IMR-90 (cell line): ENCODE measurements at regions not wholly inside any gene's neighbourhood (a gene's known extent, or its start where the extent isn't known, plus 50 kb on each side); places are given as distances from the start of the nearest gene placed in this dataset.

Experiments used
- CEBPB ChIP-seq: IDR thresholded peaks from 2 replicates; pipeline ENCODE4 v1.6.1; 2012; ENCODE audit warnings: low read depth, low read length, improper control_type of control experiment
- FOS ChIP-seq: fragments of 150-350 bp; IDR thresholded peaks from 2 replicates; pipeline ENCODE4 v1.6.1; 2016; ENCODE audit warnings: low read depth, low read length
- MAFK ChIP-seq: IDR thresholded peaks from 2 replicates; pipeline ENCODE4 v1.6.1; 2012; ENCODE audit warnings: low read depth, low read length, improper control_type of control experiment
- MAZ ChIP-seq: IDR thresholded peaks from 2 replicates; pipeline ENCODE4 v1.6.1; 2012; ENCODE audit warnings: low read depth, mild to moderate bottlenecking, low read length, improper control_type of control experiment, moderate library complexity, borderline replicate concordance
- MXI1 ChIP-seq: IDR thresholded peaks from 2 replicates; pipeline ENCODE4 v1.6.1; 2012; ENCODE audit warnings: low read depth, mild to moderate bottlenecking, low read length, moderate library complexity, borderline replicate concordance
- NFE2L2 ChIP-seq: fragments of 150-350 bp; IDR thresholded peaks from 2 replicates; pipeline ENCODE4 v1.6.1; 2016; ENCODE audit warnings: low read depth, mild to moderate bottlenecking, low read length
- POLR2A ChIP-seq: IDR thresholded peaks from 2 replicates; pipeline ENCODE4 v1.6.1; 2012; ENCODE audit warnings: mild to moderate bottlenecking, low read depth, low read length
- RAD21 ChIP-seq: IDR thresholded peaks from 2 replicates; pipeline ENCODE4 v1.6.1; 2012; ENCODE audit warnings: low read length, improper control_type of control experiment
- RCOR1 ChIP-seq: IDR thresholded peaks from 2 replicates; pipeline ENCODE4 v1.6.1; 2012; ENCODE audit warnings: mild to moderate bottlenecking, low read length, improper control_type of control experiment; ENCODE audit not compliant: insufficient replicate concordance
- RFX5 ChIP-seq: IDR thresholded peaks from 2 replicates; pipeline ENCODE4 v1.8.0; 2012; ENCODE audit warnings: low read depth, mild to moderate bottlenecking, low read length, moderate library complexity
- SMC3 ChIP-seq: fragments of 150-350 bp; IDR thresholded peaks from 2 replicates; pipeline ENCODE4 v1.6.1; 2016; ENCODE audit warnings: low read depth, mild to moderate bottlenecking, antibody characterized with exemption, low read length, moderate library complexity
- USF2 ChIP-seq: fragments of 150-350 bp; IDR thresholded peaks from 2 replicates; pipeline ENCODE4 v1.6.1; 2017; ENCODE audit warnings: mild to moderate bottlenecking, antibody characterized with exemption, low read length, low read depth
- TF ChIP-seq, protein P1 (sequence below): conservative IDR thresholded peaks from 2 replicates; pipeline ENCODE4 v1.5.1; 2012; ENCODE audit warnings: mild to moderate bottlenecking, low read depth, low read length, improper control_type of control experiment

DNA sequence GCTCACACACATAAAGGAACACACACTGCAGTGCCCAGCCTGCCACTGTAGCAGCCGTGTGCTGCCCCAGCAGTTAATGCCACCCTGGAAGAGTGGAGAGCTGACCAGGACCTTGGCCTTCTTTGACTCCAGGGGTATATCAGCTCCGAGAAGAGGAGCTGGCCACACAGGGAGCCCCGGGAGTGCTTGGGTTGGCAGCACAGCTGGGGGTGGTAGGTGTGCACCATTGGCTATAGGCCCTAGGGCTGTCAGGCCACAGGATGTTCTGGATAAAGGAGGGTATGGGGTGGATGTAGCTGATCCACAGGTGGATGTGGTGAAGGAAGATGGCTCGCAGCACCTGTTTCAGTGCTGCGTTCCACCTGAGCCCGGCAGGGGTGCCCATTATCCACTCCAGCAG, 640.5 kb downstream of the PLPP3 start:
- TF ChIP-seq MXI1, result no peak
- TF ChIP-seq, protein P1, sequence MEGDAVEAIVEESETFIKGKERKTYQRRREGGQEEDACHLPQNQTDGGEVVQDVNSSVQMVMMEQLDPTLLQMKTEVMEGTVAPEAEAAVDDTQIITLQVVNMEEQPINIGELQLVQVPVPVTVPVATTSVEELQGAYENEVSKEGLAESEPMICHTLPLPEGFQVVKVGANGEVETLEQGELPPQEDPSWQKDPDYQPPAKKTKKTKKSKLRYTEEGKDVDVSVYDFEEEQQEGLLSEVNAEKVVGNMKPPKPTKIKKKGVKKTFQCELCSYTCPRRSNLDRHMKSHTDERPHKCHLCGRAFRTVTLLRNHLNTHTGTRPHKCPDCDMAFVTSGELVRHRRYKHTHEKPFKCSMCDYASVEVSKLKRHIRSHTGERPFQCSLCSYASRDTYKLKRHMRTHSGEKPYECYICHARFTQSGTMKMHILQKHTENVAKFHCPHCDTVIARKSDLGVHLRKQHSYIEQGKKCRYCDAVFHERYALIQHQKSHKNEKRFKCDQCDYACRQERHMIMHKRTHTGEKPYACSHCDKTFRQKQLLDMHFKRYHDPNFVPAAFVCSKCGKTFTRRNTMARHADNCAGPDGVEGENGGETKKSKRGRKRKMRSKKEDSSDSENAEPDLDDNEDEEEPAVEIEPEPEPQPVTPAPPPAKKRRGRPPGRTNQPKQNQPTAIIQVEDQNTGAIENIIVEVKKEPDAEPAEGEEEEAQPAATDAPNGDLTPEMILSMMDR, result no peak
- no peak for TF ChIP-seq NFE2L2
- TF ChIP-seq RAD21, result no peak
- no peak for TF ChIP-seq POLR2A
- no peak for TF ChIP-seq MAZ
- no peak for TF ChIP-seq USF2
- no peak for TF ChIP-seq CEBPB
- TF ChIP-seq MAFK, result no peak
- no peak for TF ChIP-seq FOS
- TF ChIP-seq RFX5, result no peak
- TF ChIP-seq RCOR1, result no peak
- no peak for TF ChIP-seq SMC3
